ES-I3 (cell line): ENCODE measurements at regions not wholly inside any gene's neighbourhood (a gene's known extent, or its start where the extent isn't known, plus 50 kb on each side); places are given as distances from the start of the nearest gene placed in this dataset.
"Not testable (repeated sequence)": the region's sequence is repeated elsewhere in the genome, so short reads cannot be mapped to it uniquely, and the experiment has no call there.

ENCODE experiments used
- H3K36me3 ChIP-seq: 2 replicates; pipeline ENCODE4 v1.6.1; 2013; ENCODE audit warnings: mild to moderate bottlenecking, low read length, control low read depth, moderate library complexity; ENCODE audit not compliant: insufficient read depth
- H3K4me1 ChIP-seq: 2 replicates; pipeline ENCODE4 v1.6.1; 2013; ENCODE audit warnings: mild to moderate bottlenecking, control low read depth, low read length; ENCODE audit not compliant: insufficient read depth
- H3K9ac ChIP-seq: 2 replicates; pipeline ENCODE4 v1.6.1; 2013; ENCODE audit warnings: low read depth, mild to moderate bottlenecking, low read length, moderate library complexity
- H3K9me3 ChIP-seq: 2 replicates; pipeline ENCODE4 v1.6.1; 2013; ENCODE audit warnings: mild to moderate bottlenecking, low read length, moderate library complexity; ENCODE audit not compliant: control insufficient read depth, insufficient read depth

- Histone ChIP-seq H3K4me1 (no peaks in the 10 kb centered on the region), H3K9ac (no peak overlapping the region), H3K36me3 (no peaks in the 10 kb centered on the region), H3K9me3 (no peaks in the 10 kb centered on the region)
Measured at GRCh38 chr3:44160818-44161217, 80.9 kb upstream of the TOPAZ1 start.

GRCh38 chr3:44171891-44172290, 69.8 kb upstream of the TOPAZ1 start:
- Histone ChIP-seq H3K9ac (no peak overlapping the region), H3K4me1 (no peaks in the 10 kb centered on the region), H3K36me3 (no peaks in the 10 kb centered on the region), H3K9me3 (no peaks in the 10 kb centered on the region)

GRCh38 chr3:44172701-44173100, 69.0 kb upstream of the TOPAZ1 start:
- H3K4me1 ChIP-seq: not testable (repeated sequence)

GRCh38 chr3:44173263-44173662, 68.4 kb upstream of the TOPAZ1 start:
- H3K9me3 ChIP-seq: no peaks in the 10 kb centered on the region
- H3K36me3 ChIP-seq: no peaks in the 10 kb centered on the region
- H3K4me1 ChIP-seq: no peaks in the 10 kb centered on the region
- H3K9ac ChIP-seq: no peak overlapping the region

More at GRCh38 chr3:44172701-44173100, 69.0 kb upstream of the TOPAZ1 start:
- H3K9me3 ChIP-seq, H3K9ac ChIP-seq, H3K36me3 ChIP-seq: not testable (repeated sequence)

- H3K4me1 ChIP-seq: no peaks in the 10 kb centered on the region
- H3K9ac ChIP-seq: no peak overlapping the region
- no peaks in the 10 kb centered on the region for H3K36me3 ChIP-seq
- no peaks in the 10 kb centered on the region for H3K9me3 ChIP-seq
Measured at GRCh38 chr3:44175070-44175469, 66.6 kb upstream of the TOPAZ1 start.

- no peaks in the 10 kb centered on the region for H3K9me3 ChIP-seq
- no peak overlapping the region for H3K9ac ChIP-seq
- no peaks in the 10 kb centered on the region for H3K36me3 ChIP-seq
- H3K4me1 ChIP-seq: no peaks in the 10 kb centered on the region
Measured at GRCh38 chr3:44179246-44179645, 62.4 kb upstream of the TOPAZ1 start.

- H3K9ac ChIP-seq: no peak overlapping the region
- no peaks in the 10 kb centered on the region for H3K36me3 ChIP-seq
- no peaks in the 10 kb centered on the region for H3K9me3 ChIP-seq
- H3K4me1 ChIP-seq: no peaks in the 10 kb centered on the region
Measured at GRCh38 chr3:44184319-44184953, 57.2 kb upstream of the TOPAZ1 start.

- Histone ChIP-seq H3K4me1 (no peaks in the 10 kb centered on the region), H3K9ac (no peak overlapping the region), H3K9me3 (no peaks in the 10 kb centered on the region), H3K36me3 (no peaks in the 10 kb centered on the region)
Measured at GRCh38 chr3:44185396-44185915, 56.2 kb upstream of the TOPAZ1 start.

GRCh38 chr3:44186111-44186672, 55.5 kb upstream of the TOPAZ1 start:
- H3K4me1 ChIP-seq: no peaks in the 10 kb centered on the region
- H3K9ac ChIP-seq: no peak overlapping the region
- H3K9me3 ChIP-seq: no peaks in the 10 kb centered on the region
- H3K36me3 ChIP-seq: no peaks in the 10 kb centered on the region

GRCh38 chr3:44186712-44187111, 55.0 kb upstream of the TOPAZ1 start:
- Histone ChIP-seq H3K36me3 (no peaks in the 10 kb centered on the region), H3K9ac (no peak overlapping the region), H3K4me1 (no peaks in the 10 kb centered on the region), H3K9me3 (no peaks in the 10 kb centered on the region; the same call in 1 of the 2 replicates)
